HCT116 (cell line): ENCODE measurements at regions not wholly inside any gene's neighbourhood (a gene's known extent, or its start where the extent isn't known, plus 50 kb on each side); places are given as distances from the start of the nearest gene placed in this dataset.

Source experiments
- CTCF ChIP-seq, 3 experiments: fragments of 200-600 bp in 1 of 3; sonication (generic) in 1 of 3; IDR thresholded peaks in 2 of 3; conservative IDR thresholded peaks in 1 of 3; 2 replicates each; pipeline ENCODE4 v1.5.1; 2012 to 2017; ENCODE audit warnings: low read depth in 2 of 3, low read length in 2 of 3, antibody characterized with exemption in 1 of 3, borderline replicate concordance in 1 of 3, control low read depth in 1 of 3, mild to moderate bottlenecking in 1 of 3, mixed read lengths in 1 of 3, mixed run types in 1 of 3, moderate library complexity in 1 of 3; ENCODE audit not compliant: insufficient read depth in 1 of 3
- ELF1 ChIP-seq: IDR thresholded peaks from 2 replicates; pipeline ENCODE4 v1.6.1; 2012; ENCODE audit warnings: low read depth, borderline replicate concordance
- EZH2 ChIP-seq: fragments of 200-600 bp; sonication (generic); IDR thresholded peaks from 2 replicates; pipeline ENCODE4 v1.6.1; 2017; ENCODE audit warnings: antibody characterized with exemption, mixed run types
- EZH2phosphoT487 ChIP-seq: fragments of 200-600 bp; IDR thresholded peaks from 2 replicates; pipeline ENCODE4 v1.6.1; 2018; ENCODE audit warnings: antibody characterized with exemption, borderline replicate concordance
- POLR2A ChIP-seq: IDR thresholded peaks from 2 replicates; pipeline ENCODE4 v1.7.0; 2011; ENCODE audit warnings: borderline replicate concordance; ENCODE audit not compliant: insufficient read depth, insufficient read length; ENCODE audit errors: extremely low read depth
- POLR2AphosphoS5 ChIP-seq: IDR thresholded peaks from 2 replicates; pipeline ENCODE4 v1.6.1; 2011; ENCODE audit warnings: mild to moderate bottlenecking, low read depth, low read length, moderate library complexity
- ZNF274 ChIP-seq: fragments of 200-500 bp; sonication (Bioruptor generic); IDR thresholded peaks from 2 replicates; pipeline ENCODE4 v1.6.1; 2014; ENCODE audit warnings: mild to moderate bottlenecking, low read depth, low read length, inconsistent platforms
- TF ChIP-seq, protein P1 (sequence below): IDR thresholded peaks from 2 replicates; pipeline ENCODE4 v1.6.1; 2011; ENCODE audit warnings: mild to moderate bottlenecking, low read length, moderate library complexity; ENCODE audit not compliant: insufficient replicate concordance; ENCODE audit errors: extremely low read depth
- TF ChIP-seq, protein P2 (sequence below): IDR thresholded peaks from 2 replicates; pipeline ENCODE4 v1.6.1; 2012
- TF ChIP-seq, protein P3 (sequence below): IDR thresholded peaks from 2 replicates; pipeline ENCODE4 v1.6.1; 2012; ENCODE audit warnings: low read depth

DNA sequence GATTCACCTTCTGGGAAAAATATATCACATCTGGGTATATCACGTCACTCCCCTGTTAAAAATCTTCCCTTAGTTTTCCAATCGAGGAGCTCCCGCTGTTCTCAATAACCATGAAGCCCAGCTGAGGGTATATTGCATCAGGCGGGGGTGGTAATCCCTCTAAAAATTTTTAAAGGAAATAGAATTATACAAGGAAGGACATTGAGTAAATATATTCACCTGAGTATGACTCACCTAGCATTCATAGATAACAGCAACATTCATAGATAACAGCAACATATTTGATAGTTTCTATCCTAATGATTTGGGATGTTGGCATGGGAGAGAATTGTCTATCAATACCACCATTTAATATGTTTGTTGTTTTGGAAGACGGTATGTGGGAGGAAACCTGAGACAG, 473.6 kb downstream of the RMST start:
- TF ChIP-seq, protein P1, sequence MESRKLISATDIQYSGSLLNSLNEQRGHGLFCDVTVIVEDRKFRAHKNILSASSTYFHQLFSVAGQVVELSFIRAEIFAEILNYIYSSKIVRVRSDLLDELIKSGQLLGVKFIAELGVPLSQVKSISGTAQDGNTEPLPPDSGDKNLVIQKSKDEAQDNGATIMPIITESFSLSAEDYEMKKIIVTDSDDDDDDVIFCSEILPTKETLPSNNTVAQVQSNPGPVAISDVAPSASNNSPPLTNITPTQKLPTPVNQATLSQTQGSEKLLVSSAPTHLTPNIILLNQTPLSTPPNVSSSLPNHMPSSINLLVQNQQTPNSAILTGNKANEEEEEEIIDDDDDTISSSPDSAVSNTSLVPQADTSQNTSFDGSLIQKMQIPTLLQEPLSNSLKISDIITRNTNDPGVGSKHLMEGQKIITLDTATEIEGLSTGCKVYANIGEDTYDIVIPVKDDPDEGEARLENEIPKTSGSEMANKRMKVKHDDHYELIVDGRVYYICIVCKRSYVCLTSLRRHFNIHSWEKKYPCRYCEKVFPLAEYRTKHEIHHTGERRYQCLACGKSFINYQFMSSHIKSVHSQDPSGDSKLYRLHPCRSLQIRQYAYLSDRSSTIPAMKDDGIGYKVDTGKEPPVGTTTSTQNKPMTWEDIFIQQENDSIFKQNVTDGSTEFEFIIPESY = no peak
- TF ChIP-seq CTCF (IDR thresholded peaks at IDR 0.05 in 2 of 3, conservative IDR thresholded peaks at IDR 0.05 in 1 of 3; ENCODE audit: borderline replicate concordance in 1 of 3, insufficient read depth in 1 of 3, low read depth in 2 of 3, low read length in 2 of 3) (no peak), EZH2 (no peak), ZNF274 (no peak), ELF1 (no peak), POLR2A (no peak), POLR2AphosphoS5 (no peak), EZH2phosphoT487 (no peak)
- TF ChIP-seq, protein P2, sequence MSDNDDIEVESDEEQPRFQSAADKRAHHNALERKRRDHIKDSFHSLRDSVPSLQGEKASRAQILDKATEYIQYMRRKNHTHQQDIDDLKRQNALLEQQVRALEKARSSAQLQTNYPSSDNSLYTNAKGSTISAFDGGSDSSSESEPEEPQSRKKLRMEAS = no peak
- TF ChIP-seq, protein P3, sequence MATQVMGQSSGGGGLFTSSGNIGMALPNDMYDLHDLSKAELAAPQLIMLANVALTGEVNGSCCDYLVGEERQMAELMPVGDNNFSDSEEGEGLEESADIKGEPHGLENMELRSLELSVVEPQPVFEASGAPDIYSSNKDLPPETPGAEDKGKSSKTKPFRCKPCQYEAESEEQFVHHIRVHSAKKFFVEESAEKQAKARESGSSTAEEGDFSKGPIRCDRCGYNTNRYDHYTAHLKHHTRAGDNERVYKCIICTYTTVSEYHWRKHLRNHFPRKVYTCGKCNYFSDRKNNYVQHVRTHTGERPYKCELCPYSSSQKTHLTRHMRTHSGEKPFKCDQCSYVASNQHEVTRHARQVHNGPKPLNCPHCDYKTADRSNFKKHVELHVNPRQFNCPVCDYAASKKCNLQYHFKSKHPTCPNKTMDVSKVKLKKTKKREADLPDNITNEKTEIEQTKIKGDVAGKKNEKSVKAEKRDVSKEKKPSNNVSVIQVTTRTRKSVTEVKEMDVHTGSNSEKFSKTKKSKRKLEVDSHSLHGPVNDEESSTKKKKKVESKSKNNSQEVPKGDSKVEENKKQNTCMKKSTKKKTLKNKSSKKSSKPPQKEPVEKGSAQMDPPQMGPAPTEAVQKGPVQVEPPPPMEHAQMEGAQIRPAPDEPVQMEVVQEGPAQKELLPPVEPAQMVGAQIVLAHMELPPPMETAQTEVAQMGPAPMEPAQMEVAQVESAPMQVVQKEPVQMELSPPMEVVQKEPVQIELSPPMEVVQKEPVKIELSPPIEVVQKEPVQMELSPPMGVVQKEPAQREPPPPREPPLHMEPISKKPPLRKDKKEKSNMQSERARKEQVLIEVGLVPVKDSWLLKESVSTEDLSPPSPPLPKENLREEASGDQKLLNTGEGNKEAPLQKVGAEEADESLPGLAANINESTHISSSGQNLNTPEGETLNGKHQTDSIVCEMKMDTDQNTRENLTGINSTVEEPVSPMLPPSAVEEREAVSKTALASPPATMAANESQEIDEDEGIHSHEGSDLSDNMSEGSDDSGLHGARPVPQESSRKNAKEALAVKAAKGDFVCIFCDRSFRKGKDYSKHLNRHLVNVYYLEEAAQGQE = no peak
